ENCODE measurements at regions not wholly inside any gene's neighbourhood (a gene's known extent, or its start where the extent isn't known, plus 50 kb on each side); places are given as distances from the start of the nearest gene placed in this dataset.

- 43 to 49% methylated on average over 4 of the region's 4 CpGs for WGBS, 2 donors
- Histone ChIP-seq H3K4me3 (replicated peaks in 1 of 3) (no peak overlapping the region), H3K27ac (no peak overlapping the region), H3K9me3 (no peaks in the 10 kb centered on the region), H3K27me3 (no peaks in the 10 kb centered on the region), H3K4me1 (no peaks in the 10 kb centered on the region), H3K36me3 (no peaks in the 10 kb centered on the region)
- no peak for TF ChIP-seq CTCF (IDR thresholded peaks at IDR 0.05)
- no peak for TF ChIP-seq POLR2A (IDR thresholded peaks at IDR 0.05)
- DNase-seq = no peak
- intact Hi-C loops (cut with DNase I) = no loop called here
These were observed 859.2 kb downstream of the GATA3 start for GRCh38 chr10:8913720-8914119.

GRCh38 chr10:8919280-8919679, 864.8 kb downstream of the GATA3 start:
- intact Hi-C loops (cut with DNase I) = no loop called here
- TF ChIP-seq POLR2A (IDR thresholded peaks at IDR 0.05) (no peak), CTCF (IDR thresholded peaks at IDR 0.05) (no peak)
- WGBS, 2 donors = 75 to 81% methylated on average over 4 of the region's 4 CpGs

GRCh38 chr10:8921568-8921967, 867.1 kb downstream of the GATA3 start:
- Histone ChIP-seq H3K9me3 (no peaks in the 10 kb centered on the region), H3K27me3 (no peaks in the 10 kb centered on the region), H3K4me1 (no peaks in the 10 kb centered on the region), H3K36me3 (no peaks in the 10 kb centered on the region), H3K4me3 (replicated peaks in 1 of 3) (no peak overlapping the region), H3K27ac (no peak overlapping the region)
- no peak for DNase-seq
- intact Hi-C loops (cut with DNase I) = no loop called here
- TF ChIP-seq POLR2A (IDR thresholded peaks at IDR 0.05) = no peak
- TF ChIP-seq CTCF (IDR thresholded peaks at IDR 0.05) = no peak
- 81 to 84% methylated on average over 3 of the region's 3 CpGs for WGBS, 2 donors

More at GRCh38 chr10:8919280-8919679, 864.8 kb downstream of the GATA3 start:
- Histone ChIP-seq H3K36me3 (no peaks in the 10 kb centered on the region), H3K4me3 (replicated peaks in 1 of 3) (no peak overlapping the region), H3K4me1 (no peaks in the 10 kb centered on the region), H3K27me3 (no peaks in the 10 kb centered on the region), H3K27ac (no peak overlapping the region), H3K9me3 (no peaks in the 10 kb centered on the region)
- no peak for DNase-seq

DNA sequence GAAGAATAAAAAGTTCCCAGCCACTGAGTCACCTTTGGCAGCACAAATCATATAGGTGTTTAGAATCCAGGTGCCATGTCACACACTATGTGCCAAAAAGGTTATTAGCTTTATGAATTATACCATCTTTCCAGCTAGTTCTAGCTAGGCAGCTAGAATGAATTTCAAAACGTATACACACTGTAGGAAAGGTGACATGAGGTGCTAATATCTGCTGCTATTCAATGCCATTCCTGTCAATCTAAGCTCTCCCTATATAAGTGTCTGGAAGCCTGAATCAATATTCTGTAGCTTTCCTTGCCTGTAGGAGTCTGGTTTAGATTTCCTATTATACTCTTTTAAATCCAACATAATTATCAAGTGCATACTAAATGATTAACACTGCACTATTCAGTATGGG, 868.6 kb downstream of the GATA3 start:
- TF ChIP-seq POLR2A (IDR thresholded peaks at IDR 0.05) = no peak
- no peak overlapping the region for H3K27ac ChIP-seq
- H3K4me3 ChIP-seq (replicated peaks in 1 of 3) = no peak overlapping the region
- H3K4me1 ChIP-seq = no peaks in the 10 kb centered on the region
- H3K36me3 ChIP-seq = no peaks in the 10 kb centered on the region
- intact Hi-C loops (cut with DNase I) = no loop called here
- DNase-seq = no peak
- no peaks in the 10 kb centered on the region for H3K9me3 ChIP-seq
- H3K27me3 ChIP-seq = no peaks in the 10 kb centered on the region
- 80 to 81% methylated on average over 1 of the region's 1 CpG for WGBS, 2 donors

GRCh38 chr10:8927705-8928104, 873.2 kb downstream of the GATA3 start:
- DNase-seq = no peak
- Histone ChIP-seq H3K4me3 (replicated peaks in 1 of 3) (no peak overlapping the region), H3K27me3 (no peaks in the 10 kb centered on the region), H3K4me1 (no peaks in the 10 kb centered on the region), H3K27ac (no peak overlapping the region), H3K9me3 (no peaks in the 10 kb centered on the region), H3K36me3 (no peaks in the 10 kb centered on the region)
- WGBS, 2 donors = 60 to 63% methylated on average over 4 of the region's 4 CpGs
- intact Hi-C loops (cut with DNase I) = no loop called here
- TF ChIP-seq POLR2A (IDR thresholded peaks at IDR 0.05) = no peak
- TF ChIP-seq CTCF (IDR thresholded peaks at IDR 0.05) = no peak

DNA sequence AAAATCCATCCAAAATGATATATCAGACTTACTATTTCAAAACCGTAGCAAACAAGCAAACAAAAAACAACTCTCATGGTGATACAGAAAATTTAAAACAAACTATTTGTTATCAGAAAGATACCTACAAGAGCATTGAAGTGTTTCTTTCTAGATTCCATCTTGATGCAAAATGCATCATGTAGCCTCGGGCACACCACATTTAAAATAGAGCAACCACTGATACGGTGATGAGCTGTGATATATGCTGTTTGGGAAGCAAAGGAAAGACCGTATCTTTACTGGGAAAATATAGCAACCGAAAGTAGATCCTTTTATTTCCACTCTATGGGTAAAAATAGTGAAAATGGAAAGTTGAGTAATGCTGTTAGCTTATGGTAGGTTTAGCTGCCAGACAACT, 892.0 kb downstream of the GATA3 start:
- WGBS, 2 donors = 92 to 93% methylated on average over 5 of the region's 5 CpGs
- DNase-seq = no peak
- TF ChIP-seq POLR2A (IDR thresholded peaks at IDR 0.05) (no peak), CTCF (IDR thresholded peaks at IDR 0.05) (no peak)
- Histone ChIP-seq H3K27ac (no peak overlapping the region), H3K9me3 (no peaks in the 10 kb centered on the region), H3K27me3 (no peaks in the 10 kb centered on the region), H3K4me1 (no peaks in the 10 kb centered on the region), H3K36me3 (no peaks in the 10 kb centered on the region), H3K4me3 (replicated peaks in 1 of 3) (no peak overlapping the region)
- intact Hi-C loops (cut with DNase I) = no loop called here

All from thyroid gland (tissue), 4 donors.